Activated CD4-positive, alpha-beta T cell treated with anti-CD3 and anti-CD28 coated beads, Interleukin-2, amount 50 U/mL, for 24 hours (primary cell): ENCODE measurements at regions not wholly inside any gene's neighbourhood (a gene's known extent, or its start where the extent isn't known, plus 50 kb on each side); places are given as distances from the start of the nearest gene placed in this dataset.

Source experiments
- DNase-seq, 2 donors: peaks; one replicate each; pipeline ENCODE4 v3.0.0-alpha.2; 2020; ENCODE audit warnings: low read depth in 1 of 2, low spot score in 1 of 2

- no peak for DNase-seq
Observed at GRCh38 chr21:24910591-24910990, 696.7 kb downstream of the MRPL39 start.

GRCh38 chr21:24903994-24904635 lies 703.2 kb downstream of the MRPL39 start:
- no peak for DNase-seq

DNA sequence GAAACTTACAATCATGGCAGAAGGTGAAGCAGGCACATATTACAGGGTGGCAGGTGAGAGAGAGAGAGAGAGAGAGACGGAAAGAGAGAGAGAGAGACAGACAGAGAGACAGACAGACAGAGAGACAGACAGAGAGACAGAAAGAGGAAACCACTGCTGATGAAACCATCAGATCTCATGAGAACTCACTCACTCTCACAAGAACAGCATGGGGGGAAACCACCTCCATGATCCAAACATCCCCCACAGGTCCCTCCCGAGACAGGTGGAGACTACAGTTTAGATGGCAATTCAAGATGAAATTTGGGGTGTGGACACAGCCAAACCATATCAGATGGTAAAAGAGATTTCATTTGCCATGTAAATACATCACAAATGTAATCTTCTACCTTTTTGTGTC lies 708.1 kb downstream of the MRPL39 start:
- no peak for DNase-seq

GRCh38 chr21:24897883-24898282 lies 709.4 kb downstream of the MRPL39 start:
- DNase-seq, result no peak

- no peak for DNase-seq
Observed at GRCh38 chr21:24896735-24897124, 710.6 kb downstream of the MRPL39 start.

DNA sequence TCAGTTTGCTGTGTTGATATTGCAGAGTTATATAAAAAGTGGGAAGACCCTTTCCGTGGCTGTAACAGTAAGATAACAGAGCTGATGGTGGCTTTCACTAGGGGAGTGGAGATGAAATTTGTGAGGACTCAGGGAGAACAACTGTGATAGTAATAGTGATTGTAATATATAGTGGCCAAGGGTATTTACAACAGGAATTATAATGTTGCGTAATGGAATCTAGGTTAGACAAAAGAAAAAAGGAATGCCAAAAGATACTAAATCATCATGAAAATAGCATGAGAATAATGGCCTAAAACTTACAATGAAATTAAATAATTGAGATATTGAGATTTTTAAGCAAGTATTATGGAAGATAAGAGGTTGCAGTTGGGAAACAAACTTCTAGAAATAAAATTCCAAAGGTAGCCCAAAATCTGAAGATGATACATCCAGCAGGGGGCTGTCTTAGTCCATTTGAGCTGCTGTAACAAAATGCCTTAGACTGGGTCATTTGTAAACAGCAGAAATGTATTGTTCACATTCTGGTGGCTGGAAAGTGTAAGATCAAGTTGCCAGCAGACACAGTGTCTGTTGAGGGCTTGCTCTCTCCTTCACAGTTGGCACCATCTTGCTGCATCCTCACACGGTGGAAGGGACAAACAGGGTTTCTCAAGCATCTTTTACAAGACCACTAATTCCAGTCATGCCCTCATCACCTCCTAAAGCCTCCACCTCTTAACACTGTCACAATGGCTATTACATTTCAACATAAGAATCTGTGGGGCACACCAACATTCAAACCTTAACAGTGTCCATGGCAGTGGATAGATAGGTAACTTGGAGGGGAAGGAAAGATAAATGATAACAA lies 711.2 kb downstream of the MRPL39 start:
- no peak for DNase-seq

GRCh38 chr21:24894324-24894723 lies 713.0 kb downstream of the MRPL39 start:
- DNase-seq, result no peak

DNA sequence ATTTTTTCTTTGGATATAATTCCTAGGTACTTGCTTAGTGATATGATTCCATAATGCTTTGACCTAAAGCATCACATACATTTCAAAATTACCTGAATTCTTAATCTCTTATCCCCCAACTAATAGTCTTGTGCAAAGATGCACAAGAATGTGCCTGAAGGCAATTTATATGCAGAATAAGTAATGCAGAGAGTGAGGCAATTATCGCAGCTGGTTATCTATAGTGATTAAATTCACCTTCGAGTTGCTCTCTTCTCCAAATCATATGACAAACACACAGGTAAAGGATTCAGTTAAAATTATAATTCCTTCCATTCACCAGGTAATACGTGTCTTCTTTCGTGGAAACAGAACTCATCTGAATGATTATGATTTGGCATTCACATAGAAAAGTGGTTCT lies 717.3 kb downstream of the MRPL39 start:
- no peak for DNase-seq

GRCh38 chr21:24881506-24881905 lies 725.8 kb downstream of the MRPL39 start:
- DNase-seq, result no peak

DNA sequence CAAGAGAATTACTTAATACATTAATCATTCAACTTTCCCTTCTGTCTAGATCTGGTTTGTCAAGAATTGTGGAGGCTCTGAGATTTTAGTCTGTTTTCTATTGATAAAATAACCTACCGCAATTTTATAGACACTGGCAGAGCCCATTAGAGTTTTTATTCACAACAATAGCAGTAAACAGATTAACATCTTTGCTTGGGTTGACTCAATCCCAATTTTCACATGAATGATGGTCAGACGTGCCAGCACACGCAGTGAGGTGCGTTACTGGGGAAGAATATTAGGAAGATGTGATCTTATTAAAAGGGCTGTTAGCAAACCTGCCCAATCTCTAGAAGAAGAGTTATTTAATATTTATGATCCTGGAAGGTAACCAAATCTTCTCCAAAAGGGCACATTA lies 736.6 kb downstream of the MRPL39 start:
- no peak for DNase-seq

- no peak for DNase-seq
Observed at GRCh38 chr21:24869862-24870261, 737.4 kb downstream of the MRPL39 start.

GRCh38 chr21:24868117-24868516 lies 739.2 kb downstream of the MRPL39 start:
- no peak for DNase-seq

DNA sequence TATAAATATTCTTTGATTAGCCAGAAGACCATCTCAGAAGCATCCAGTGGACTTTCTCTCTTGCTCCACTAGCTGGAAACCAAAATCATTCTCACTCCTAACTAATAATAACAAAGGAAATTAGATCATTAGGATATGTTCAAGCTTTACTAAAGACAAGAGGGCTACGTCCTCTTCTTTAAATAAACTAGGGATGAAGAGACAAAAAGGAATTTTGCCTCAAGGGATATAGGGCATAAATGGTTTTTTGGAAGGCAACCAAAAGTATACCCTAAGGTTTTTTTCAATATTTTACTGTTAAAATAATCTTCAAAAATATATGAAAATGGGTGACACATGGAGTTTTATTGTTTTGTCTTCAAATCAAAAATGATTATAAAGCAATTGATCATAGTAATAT lies 745.8 kb downstream of the MRPL39 start:
- no peak for DNase-seq

GRCh38 chr21:24856326-24856725 lies 751.0 kb downstream of the MRPL39 start:
- DNase-seq, result no peak

DNA sequence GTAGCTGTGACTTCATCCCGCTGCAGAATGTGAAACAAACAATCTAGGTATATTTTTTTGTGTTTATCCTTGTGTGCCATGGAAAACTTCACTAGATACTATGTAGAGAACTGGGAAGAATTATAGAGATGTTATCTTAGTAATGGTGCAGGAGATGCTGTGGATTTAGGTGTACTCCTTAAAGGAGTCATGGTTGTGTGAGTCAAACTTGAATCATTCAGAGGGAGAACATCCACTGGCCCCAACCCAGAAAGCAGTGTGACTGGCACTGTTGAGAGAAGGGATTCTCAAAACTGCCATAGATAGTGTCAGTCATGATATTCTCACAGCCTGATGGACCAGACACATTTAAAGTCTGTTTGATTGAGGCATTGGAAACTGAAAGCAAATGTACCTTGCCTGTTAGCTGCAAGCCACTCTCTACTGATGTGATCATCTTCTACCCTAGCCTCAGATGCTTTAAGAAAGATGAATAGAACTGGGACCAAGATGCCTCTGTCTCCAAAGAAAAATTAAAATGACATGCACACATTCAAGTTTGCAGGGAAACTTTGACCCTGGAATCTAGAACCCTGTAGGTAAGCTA lies 754.6 kb downstream of the MRPL39 start:
- DNase-seq, result no peak

DNA sequence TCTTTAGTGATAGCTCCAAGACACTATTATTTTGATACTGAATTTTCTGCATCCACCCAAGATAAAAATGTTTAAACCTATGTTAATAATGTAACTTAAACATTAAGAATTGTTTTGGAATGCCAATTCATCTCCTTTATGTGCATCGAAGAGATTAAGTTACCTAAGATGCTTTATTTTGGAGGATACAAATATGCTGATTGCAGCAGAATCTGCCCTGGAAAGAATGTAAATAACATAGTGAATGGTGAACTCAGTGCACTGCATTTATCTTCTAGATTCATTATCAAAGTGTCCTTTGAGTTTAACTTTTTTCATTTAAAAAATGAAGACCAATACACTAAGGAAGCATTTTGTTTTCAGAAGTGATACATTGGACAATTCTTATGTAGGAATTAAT lies 757.2 kb downstream of the MRPL39 start:
- no peak for DNase-seq

DNA sequence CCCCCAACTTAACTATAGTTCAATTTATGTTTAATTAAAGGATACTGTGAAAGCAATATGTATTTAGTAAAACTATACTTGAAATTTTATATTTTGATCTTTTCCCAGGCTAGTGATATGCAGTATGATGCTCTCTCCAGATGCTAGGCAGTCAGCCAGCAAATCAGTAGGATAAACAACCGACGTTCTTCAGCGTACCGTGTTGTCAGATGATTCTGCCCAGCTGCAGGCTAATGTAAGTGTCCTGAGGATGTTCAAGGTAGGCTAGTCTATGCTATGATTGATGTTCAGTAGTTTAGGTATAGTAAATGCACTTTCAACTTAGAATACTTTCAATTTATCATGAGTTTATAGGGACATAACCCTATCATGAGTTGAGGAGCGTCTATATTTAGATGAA lies 762.6 kb downstream of the MRPL39 start:
- no peak for DNase-seq

DNA sequence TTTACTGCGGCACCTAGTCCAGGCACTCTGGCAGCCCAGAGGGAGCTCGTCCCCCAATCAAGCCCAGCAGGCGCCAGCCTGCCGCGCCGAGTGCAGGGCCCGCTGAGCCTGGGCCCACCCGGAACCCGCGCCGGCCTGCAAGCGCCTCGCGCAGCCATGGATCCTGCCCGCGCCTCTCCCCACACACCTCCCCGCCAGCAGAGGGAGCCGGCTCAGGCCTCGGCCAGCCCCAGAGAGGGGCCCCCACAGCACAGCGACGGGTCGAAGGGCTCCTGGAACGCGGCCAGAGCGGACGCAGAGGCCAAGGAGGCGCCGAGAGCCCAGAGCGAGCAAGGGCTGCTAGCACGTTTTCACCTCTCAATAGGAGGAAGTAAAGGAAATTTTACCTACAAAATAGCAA lies 767.0 kb downstream of the MRPL39 start:
- no peak for DNase-seq

DNA sequence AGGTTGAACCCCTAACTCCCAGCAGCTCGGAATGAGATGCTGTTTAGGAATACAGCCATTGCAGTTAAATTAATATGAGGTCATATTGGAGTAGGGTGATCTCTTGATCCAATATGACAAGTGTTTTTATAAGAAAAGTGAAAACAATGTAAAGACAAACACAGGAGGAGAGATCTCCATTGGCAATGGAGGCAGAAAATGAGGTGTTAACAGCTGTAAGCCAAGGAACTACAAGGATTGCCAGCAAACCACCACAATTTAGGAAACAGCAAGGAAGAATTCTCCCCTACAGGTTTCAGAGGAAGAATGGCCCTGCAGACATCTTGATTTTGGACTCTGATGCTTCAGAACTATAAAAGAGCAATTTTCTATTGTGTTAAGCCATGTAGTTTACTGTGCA lies 774.3 kb downstream of the MRPL39 start:
- DNase-seq, result no peak

DNA sequence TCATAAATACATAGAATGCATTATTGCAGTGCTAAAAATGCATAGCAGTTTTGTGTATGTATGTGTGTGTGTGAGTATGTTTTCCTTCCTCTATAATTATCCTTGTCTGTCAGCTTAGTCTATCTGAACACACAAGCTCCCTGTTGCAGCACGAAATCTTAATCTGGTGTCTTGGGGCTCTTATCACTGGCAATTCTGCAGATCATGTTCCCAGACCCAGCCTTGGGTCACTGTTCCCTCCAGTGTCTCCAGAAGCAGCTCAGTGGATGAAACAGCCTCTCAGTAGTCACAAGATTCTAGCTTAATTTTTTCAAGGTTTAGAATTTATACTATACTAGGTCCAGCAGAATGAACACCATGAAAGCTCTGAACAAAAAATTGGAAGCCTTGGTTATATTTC lies 777.9 kb downstream of the MRPL39 start:
- DNase-seq, result no peak

- DNase-seq, result no peak
Observed at GRCh38 chr21:24826822-24827221, 780.5 kb downstream of the MRPL39 start.

GRCh38 chr21:24825348-24825747 lies 781.9 kb downstream of the MRPL39 start:
- no peak for DNase-seq
